Effector memory CD4-positive, alpha-beta T cell (primary cell): ENCODE measurements at regions not wholly inside any gene's neighbourhood (a gene's known extent, or its start where the extent isn't known, plus 50 kb on each side); places are given as distances from the start of the nearest gene placed in this dataset.

ENCODE experiments used
- DNase-seq, 3 donors: peaks; one replicate each; pipeline ENCODE4 v3.0.0-alpha.2; 2020
- H3K27ac ChIP-seq: 2 replicates; pipeline ENCODE4 v1.7.0; 2013; ENCODE audit warnings: mild to moderate bottlenecking, low read length, moderate library complexity; ENCODE audit not compliant: insufficient read depth, poor library complexity, severe bottlenecking
- H3K27me3 ChIP-seq: replicated peaks from 2 replicates; pipeline ENCODE4 v1.7.0; 2013; ENCODE audit warnings: mild to moderate bottlenecking, low read length; ENCODE audit not compliant: insufficient read depth, control insufficient read depth, poor library complexity, severe bottlenecking
- H3K36me3 ChIP-seq: 2 replicates; pipeline ENCODE4 v1.7.0; 2013; ENCODE audit warnings: mild to moderate bottlenecking, low read length, moderate library complexity; ENCODE audit not compliant: control insufficient read depth, insufficient read depth
- H3K4me1 ChIP-seq: 2 replicates; pipeline ENCODE4 v1.7.0; 2013; ENCODE audit warnings: low read length, mild to moderate bottlenecking; ENCODE audit not compliant: control insufficient read depth, insufficient read depth, poor library complexity, severe bottlenecking
- H3K4me3 ChIP-seq: 2 replicates; pipeline ENCODE4 v1.7.0; 2013; ENCODE audit warnings: low read length, low read depth, mild to moderate bottlenecking; ENCODE audit not compliant: insufficient read depth, poor library complexity, severe bottlenecking
- H3K9me3 ChIP-seq: 2 replicates; pipeline ENCODE4 v1.7.0; 2013; ENCODE audit warnings: mild to moderate bottlenecking, low read length, moderate library complexity; ENCODE audit not compliant: control insufficient read depth

DNA sequence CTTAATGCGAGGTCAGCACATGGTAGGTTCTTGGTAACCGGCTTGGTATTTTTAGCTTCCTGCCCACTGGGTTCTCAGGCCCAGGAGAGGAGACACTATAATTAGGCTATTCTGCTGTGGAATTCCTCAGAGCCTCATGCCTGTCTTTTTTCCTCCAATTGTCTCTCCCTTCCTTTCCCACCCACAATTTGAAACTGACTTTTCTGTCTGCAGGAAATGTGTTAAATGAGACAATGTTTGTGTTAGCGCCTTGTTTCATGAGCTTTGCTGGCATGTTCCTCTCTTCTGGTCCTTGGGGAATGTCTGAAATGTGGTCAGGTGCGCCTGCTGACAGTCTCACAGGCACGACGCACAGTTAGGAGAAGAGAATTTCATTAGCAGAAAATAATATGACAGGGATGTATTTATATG, 223.6 kb upstream of the CTNNB1 start:
- H3K27ac ChIP-seq: no peak overlapping the region
- H3K4me3 ChIP-seq: no peak overlapping the region
- no peaks in the 10 kb centered on the region for H3K27me3 ChIP-seq
- no peaks in the 10 kb centered on the region for H3K4me1 ChIP-seq
- H3K9me3 ChIP-seq: no peaks in the 10 kb centered on the region
- H3K36me3 ChIP-seq: no peaks in the 10 kb centered on the region
- no peak for DNase-seq

DNA sequence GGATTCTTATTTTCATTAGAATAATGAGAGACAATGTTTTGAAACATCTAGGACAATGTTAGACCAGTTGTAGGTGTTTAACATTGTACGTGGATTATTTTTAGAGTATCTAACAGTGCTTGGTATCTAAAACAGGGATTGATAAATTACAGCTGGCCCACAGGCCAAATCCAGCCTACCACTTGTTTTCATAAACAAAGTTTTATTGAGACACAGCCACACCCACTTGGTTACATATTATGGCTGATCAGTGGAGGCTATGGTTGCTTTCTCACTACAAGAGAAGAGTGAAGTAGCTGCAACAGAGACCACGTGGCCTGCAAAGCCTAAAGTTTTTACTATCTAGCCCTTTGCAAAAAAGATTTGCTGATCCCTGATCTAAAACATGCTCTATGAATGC, 223.1 kb upstream of the CTNNB1 start:
- Histone ChIP-seq H3K27me3 (no peaks in the 10 kb centered on the region), H3K4me1 (no peaks in the 10 kb centered on the region), H3K27ac (no peak overlapping the region), H3K36me3 (no peaks in the 10 kb centered on the region), H3K4me3 (no peak overlapping the region), H3K9me3 (no peaks in the 10 kb centered on the region)
- no peak for DNase-seq

DNA sequence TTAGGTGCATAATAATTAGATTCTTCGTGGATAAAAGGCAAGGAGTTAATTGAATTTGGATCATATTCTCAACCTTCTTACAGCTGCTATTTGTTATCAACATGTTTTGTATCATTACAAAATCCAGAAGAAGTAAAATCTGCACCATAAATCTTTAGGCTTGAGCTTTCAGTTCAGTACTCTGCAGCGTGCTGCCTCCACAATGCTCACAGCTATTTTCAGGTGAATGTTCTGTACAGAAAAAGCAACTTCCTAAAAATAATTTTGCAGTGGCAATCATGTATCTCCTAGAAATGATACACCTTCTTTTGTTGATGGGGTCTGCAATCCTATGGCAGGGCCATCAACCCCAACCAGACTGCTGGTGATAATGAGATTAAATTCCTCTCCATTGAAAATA, 220.9 kb upstream of the CTNNB1 start:
- H3K27ac ChIP-seq: no peak overlapping the region
- H3K4me1 ChIP-seq: no peaks in the 10 kb centered on the region
- H3K9me3 ChIP-seq: no peaks in the 10 kb centered on the region
- no peak overlapping the region for H3K4me3 ChIP-seq
- no peak for DNase-seq
- no peaks in the 10 kb centered on the region for H3K27me3 ChIP-seq
- H3K36me3 ChIP-seq: no peaks in the 10 kb centered on the region

DNA sequence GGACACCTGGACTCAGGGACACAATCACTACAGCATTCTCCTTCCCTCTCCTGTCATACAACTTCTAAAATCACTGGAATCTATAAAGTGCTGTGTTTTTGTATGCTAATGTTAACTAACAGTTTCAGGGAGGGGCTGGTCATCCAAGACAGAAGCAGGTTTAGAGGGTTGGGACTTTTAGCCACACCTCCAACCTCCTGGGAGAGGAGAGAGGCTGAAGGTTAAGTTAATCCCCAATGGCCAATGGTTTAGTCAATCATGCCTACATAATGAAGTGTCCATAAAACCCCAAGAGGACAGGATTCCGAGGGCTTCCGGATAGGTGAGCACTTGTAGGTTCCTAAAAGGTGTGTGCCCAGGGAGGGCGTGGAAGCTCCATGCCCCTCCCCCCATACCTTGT, 219.3 kb upstream of the CTNNB1 start:
- H3K4me1 ChIP-seq: no peaks in the 10 kb centered on the region
- no peak overlapping the region for H3K4me3 ChIP-seq
- no peaks in the 10 kb centered on the region for H3K27me3 ChIP-seq
- H3K36me3 ChIP-seq: no peaks in the 10 kb centered on the region
- no peak for DNase-seq
- H3K27ac ChIP-seq: no peak overlapping the region
- H3K9me3 ChIP-seq: no peaks in the 10 kb centered on the region

DNA sequence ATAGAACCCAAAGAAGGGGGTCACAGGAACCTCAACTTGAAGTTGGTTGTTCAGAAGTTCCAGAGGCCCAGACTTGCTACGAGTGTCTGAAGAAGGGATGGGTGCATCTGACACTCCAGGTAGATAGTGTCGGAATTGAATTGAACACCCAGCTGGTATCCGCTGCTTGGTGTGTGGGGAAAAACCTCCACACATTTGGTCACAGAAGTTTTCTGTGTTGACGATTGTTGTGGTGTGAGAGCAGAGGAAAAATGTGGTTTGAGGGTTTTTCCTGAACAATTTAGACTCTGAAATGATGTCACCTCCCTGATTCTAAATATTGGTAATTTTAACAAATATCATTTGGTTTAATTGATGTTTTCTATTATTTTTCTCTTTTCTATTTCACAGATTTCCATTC, 218.8 kb upstream of the CTNNB1 start:
- Histone ChIP-seq H3K36me3 (no peaks in the 10 kb centered on the region), H3K4me1 (no peaks in the 10 kb centered on the region), H3K9me3 (no peaks in the 10 kb centered on the region), H3K4me3 (no peak overlapping the region), H3K27ac (no peak overlapping the region), H3K27me3 (no peaks in the 10 kb centered on the region)
- DNase-seq: no peak

DNA sequence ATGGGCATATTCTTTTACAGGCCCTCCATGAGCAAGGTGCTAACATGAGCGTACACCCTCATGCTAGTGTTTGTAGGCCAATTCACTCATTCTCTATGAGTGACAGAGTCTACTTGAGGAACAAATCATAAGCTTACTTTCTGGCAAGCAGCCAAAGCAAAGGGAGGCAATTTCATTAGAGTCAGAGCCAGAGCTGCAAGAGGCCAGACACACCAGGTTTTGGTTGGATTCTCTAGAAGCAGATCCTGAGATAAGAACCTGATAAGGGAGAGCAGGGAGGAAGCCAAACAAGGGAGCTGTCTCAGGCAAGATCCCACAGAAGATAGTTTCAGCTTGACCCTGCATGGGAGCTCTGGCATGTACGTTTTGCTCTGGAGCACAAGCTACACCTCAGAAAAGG, 214.1 kb upstream of the CTNNB1 start:
- no peak overlapping the region for H3K27ac ChIP-seq
- no peaks in the 10 kb centered on the region for H3K4me1 ChIP-seq
- no peaks in the 10 kb centered on the region for H3K9me3 ChIP-seq
- H3K36me3 ChIP-seq: no peaks in the 10 kb centered on the region
- no peaks in the 10 kb centered on the region for H3K27me3 ChIP-seq
- H3K4me3 ChIP-seq: no peak overlapping the region
- DNase-seq: no peak

DNA sequence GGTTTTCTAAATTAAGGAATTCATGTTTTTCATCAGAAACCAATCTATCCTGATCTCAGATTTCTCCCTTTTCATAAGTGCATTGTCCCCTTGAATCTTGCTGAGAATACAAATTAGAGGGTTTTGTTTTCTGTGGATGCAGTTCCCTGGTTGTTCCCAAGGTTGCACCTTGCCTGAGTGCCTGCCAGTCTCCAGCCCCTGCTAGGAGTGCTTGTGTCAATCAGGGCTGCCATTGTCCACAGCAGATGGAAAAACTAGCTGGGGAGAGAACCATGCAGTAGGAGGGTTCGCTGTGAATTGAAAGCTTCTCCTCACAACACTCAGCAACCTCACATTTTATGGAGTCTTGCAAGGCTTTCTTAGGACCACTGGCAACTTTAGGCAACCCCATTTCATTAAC, 210.8 kb upstream of the CTNNB1 start:
- Histone ChIP-seq H3K36me3 (no peaks in the 10 kb centered on the region), H3K27ac (no peak overlapping the region), H3K27me3 (no peaks in the 10 kb centered on the region), H3K4me3 (no peak overlapping the region), H3K4me1 (no peaks in the 10 kb centered on the region), H3K9me3 (no peaks in the 10 kb centered on the region)
- no peak for DNase-seq

DNA sequence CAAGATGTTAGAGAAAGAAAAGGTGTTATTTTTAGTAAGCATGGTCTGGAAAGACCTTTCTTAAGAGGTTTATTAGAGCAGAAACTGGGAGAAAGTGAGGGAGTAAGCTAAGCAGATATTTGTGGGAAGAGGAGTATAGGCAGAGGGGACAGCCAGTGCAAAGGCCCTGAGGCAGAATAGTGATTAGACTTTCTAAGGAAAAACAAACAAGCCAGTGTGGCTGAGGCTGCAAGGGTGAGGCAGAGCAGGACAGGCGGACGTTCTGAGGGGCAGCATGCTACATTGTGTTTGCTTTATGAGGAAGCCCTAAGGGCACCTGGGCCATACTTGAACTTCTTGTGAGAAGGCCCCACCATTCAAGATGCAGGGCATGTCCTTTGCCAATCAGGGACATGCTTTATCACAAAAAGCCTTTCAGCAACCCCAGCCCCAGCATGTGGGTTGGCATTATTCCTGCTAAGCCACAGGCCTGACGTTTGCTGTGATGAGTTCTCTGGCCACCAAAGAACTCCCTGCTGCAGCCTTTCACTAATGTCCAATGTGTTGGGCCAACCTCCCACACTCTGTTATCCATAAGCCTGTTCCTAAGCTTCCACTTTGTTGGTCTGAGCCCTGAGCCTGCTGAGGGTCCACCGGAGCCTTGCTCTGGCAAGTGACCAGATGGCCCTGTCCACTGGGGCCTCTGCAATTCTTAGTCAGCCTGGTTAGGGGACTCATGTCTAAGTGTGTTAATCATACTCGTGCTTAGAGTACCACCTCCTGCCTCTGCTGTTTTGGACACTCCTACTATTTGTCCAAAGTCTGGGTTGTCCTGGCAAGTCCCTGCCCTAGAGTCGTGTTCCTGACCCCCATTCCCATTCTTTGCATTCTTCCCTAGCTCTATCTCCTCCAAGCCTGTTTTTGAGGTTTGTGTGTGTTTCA, 209.9 kb upstream of the CTNNB1 start:
- no peak for DNase-seq
- H3K36me3 ChIP-seq: no peaks in the 10 kb centered on the region
- no peaks in the 10 kb centered on the region for H3K9me3 ChIP-seq
- H3K4me3 ChIP-seq: no peak overlapping the region
- H3K27ac ChIP-seq: no peak overlapping the region
- H3K4me1 ChIP-seq: no peaks in the 10 kb centered on the region
- no peaks in the 10 kb centered on the region for H3K27me3 ChIP-seq

DNA sequence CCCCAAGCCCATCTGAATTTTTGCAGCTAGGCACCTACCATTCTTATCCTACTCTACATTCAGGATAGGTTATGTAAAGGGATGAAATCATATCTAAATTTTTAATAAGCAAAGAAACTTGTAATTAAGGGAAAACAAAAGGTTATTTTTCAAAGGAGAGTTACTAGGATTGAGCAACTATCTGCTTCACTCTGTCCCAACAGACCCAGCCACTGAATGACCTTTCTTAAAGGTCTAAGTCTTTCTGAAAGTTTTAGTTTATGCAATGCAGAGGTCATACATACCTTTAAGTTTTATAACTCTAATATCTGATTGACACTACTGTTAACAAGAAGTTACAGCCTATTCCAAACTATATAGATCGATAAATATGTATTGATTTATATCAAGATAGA, 209.2 kb upstream of the CTNNB1 start:
- H3K27me3 ChIP-seq: no peaks in the 10 kb centered on the region
- H3K9me3 ChIP-seq: no peaks in the 10 kb centered on the region
- H3K36me3 ChIP-seq: no peaks in the 10 kb centered on the region
- H3K27ac ChIP-seq: no peak overlapping the region
- H3K4me1 ChIP-seq: no peaks in the 10 kb centered on the region
- DNase-seq: no peak
- H3K4me3 ChIP-seq: no peak overlapping the region

DNA sequence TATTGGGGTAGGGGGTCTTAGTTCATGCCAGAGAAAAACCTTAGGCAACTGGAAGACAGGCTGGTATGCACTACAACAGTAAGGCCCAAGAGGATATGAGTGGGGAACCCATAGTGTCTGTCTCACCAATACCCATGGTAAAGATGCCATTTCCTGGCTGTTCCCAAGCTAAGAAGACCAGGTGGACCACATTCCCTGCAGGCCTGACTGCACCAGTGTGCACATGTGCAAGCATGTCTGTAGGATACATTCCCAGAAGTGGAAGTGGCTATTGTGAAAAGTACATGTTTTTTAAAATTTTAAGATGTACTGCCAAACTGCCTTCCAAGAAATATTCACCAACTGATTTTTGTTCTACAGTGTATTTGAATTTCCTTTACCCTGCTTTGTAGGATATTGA, 207.3 kb upstream of the CTNNB1 start:
- Histone ChIP-seq H3K9me3 (no peaks in the 10 kb centered on the region), H3K27me3 (no peaks in the 10 kb centered on the region), H3K4me3 (no peak overlapping the region), H3K27ac (no peak overlapping the region), H3K4me1 (no peaks in the 10 kb centered on the region), H3K36me3 (no peaks in the 10 kb centered on the region)
- no peak for DNase-seq
